Upper lobe of right lung (tissue), 1 donor: ENCODE measurements at regions not wholly inside any gene's neighbourhood (a gene's known extent, or its start where the extent isn't known, plus 50 kb on each side); places are given as distances from the start of the nearest gene placed in this dataset.

Source experiments
- ATAC-seq: fragments of 200-7000 bp; cut with Tn5 transposase; one replicate; pipeline ENCODE4 v1.9.1; 2020; ENCODE audit warnings: mild to moderate bottlenecking, moderate library complexity
- DNase-seq: peaks from one replicate; pipeline ENCODE4 v3.0.0-alpha.2; 2020
- H3K27ac ChIP-seq: fragments of 200-600 bp; one replicate; pipeline ENCODE4 v1.8.0; 2022
- H3K27me3 ChIP-seq: fragments of 200-600 bp; one replicate; pipeline ENCODE4 v1.8.0; 2022; ENCODE audit warnings: mild to moderate bottlenecking
- H3K36me3 ChIP-seq: fragments of 200-600 bp; one replicate; pipeline ENCODE4 v1.8.0; 2022
- H3K4me1 ChIP-seq: fragments of 200-600 bp; one replicate; pipeline ENCODE4 v1.8.0; 2022
- H3K4me3 ChIP-seq: fragments of 200-600 bp; one replicate; pipeline ENCODE4 v1.8.0; 2022; ENCODE audit warnings: mild to moderate bottlenecking
- H3K9me3 ChIP-seq: fragments of 200-600 bp; one replicate; pipeline ENCODE4 v1.8.0; 2022
- CTCF ChIP-seq: fragments of 200-600 bp; IDR thresholded peaks from one replicate; pipeline ENCODE4 v1.8.0; 2022; ENCODE audit warnings: antibody characterized with exemption
- intact Hi-C: fragments of 100-400 bp; cut with DNase I; formaldehyde crosslinking; loops from one replicate; pipeline ENCODE4 v1.11.0; 2022
- donor health status: DM: no; HTN: yes; CAD: no; lungs with severe emphysema.

GRCh38 chr3:18809640-18810305 lies 338.5 kb upstream of the KCNH8 start:
- intact Hi-C loops, result no loop called here
- no peak for DNase-seq
- H3K4me1 ChIP-seq, result no peaks in the 10 kb centered on the region
- H3K36me3 ChIP-seq, result no peaks in the 10 kb centered on the region
- TF ChIP-seq CTCF, result no peak
- H3K27ac ChIP-seq, result no peak overlapping the region
- no peak for ATAC-seq
- H3K4me3 ChIP-seq, result no peak overlapping the region
- H3K9me3 ChIP-seq, result no peaks in the 10 kb centered on the region
- no peaks in the 10 kb centered on the region for H3K27me3 ChIP-seq

GRCh38 chr3:18808429-18808828 lies 339.9 kb upstream of the KCNH8 start:
- Histone ChIP-seq H3K9me3 (no peaks in the 10 kb centered on the region), H3K27me3 (no peaks in the 10 kb centered on the region), H3K36me3 (no peaks in the 10 kb centered on the region), H3K4me1 (no peaks in the 10 kb centered on the region), H3K27ac (no peak overlapping the region), H3K4me3 (no peak overlapping the region)
- ATAC-seq (no peak), DNase-seq (no peak)
- no peak for TF ChIP-seq CTCF
- intact Hi-C loops, result no loop called here

GRCh38 chr3:18807593-18807992 lies 340.7 kb upstream of the KCNH8 start:
- Histone ChIP-seq H3K27ac (no peak overlapping the region), H3K36me3 (no peaks in the 10 kb centered on the region), H3K27me3 (no peaks in the 10 kb centered on the region), H3K9me3 (no peaks in the 10 kb centered on the region), H3K4me1 (no peaks in the 10 kb centered on the region), H3K4me3 (no peak overlapping the region)
- DNase-seq (no peak), ATAC-seq (no peak)
- no peak for TF ChIP-seq CTCF
- intact Hi-C loops, result no loop called here

GRCh38 chr3:18806633-18807032 lies 341.7 kb upstream of the KCNH8 start:
- DNase-seq, result no peak
- no peaks in the 10 kb centered on the region for H3K27me3 ChIP-seq
- intact Hi-C loops, result no loop called here
- no peaks in the 10 kb centered on the region for H3K36me3 ChIP-seq
- TF ChIP-seq CTCF, result no peak
- H3K27ac ChIP-seq, result no peak overlapping the region
- no peaks in the 10 kb centered on the region for H3K4me1 ChIP-seq
- H3K9me3 ChIP-seq, result no peaks in the 10 kb centered on the region
- H3K4me3 ChIP-seq, result no peak overlapping the region
- no peak for ATAC-seq

GRCh38 chr3:18797378-18797777 lies 350.9 kb upstream of the KCNH8 start:
- DNase-seq (no peak), ATAC-seq (no peak)
- intact Hi-C loops, result no loop called here
- no peak for TF ChIP-seq CTCF
- Histone ChIP-seq H3K4me1 (no peaks in the 10 kb centered on the region), H3K36me3 (no peaks in the 10 kb centered on the region), H3K27me3 (no peaks in the 10 kb centered on the region), H3K27ac (no peak overlapping the region), H3K4me3 (no peak overlapping the region), H3K9me3 (no peaks in the 10 kb centered on the region)

- no peak overlapping the region for H3K4me3 ChIP-seq
- TF ChIP-seq CTCF, result no peak
- no peaks in the 10 kb centered on the region for H3K4me1 ChIP-seq
- DNase-seq (no peak), ATAC-seq (no peak)
- no peak overlapping the region for H3K27ac ChIP-seq
- intact Hi-C loops, result no loop called here
- no peaks in the 10 kb centered on the region for H3K36me3 ChIP-seq
- H3K27me3 ChIP-seq, result no peaks in the 10 kb centered on the region
- H3K9me3 ChIP-seq, result no peaks in the 10 kb centered on the region
These were observed 353.2 kb upstream of the KCNH8 start for GRCh38 chr3:18795078-18795477.
